Superior temporal gyrus (tissue), 1 donor: ENCODE measurements at regions not wholly inside any gene's neighbourhood (a gene's known extent, or its start where the extent isn't known, plus 50 kb on each side); places are given as distances from the start of the nearest gene placed in this dataset.

Experiments
- DNase-seq: peaks from one replicate; pipeline ENCODE4 v3.0.0-alpha.2; 2016; ENCODE audit errors: extremely low spot score

- no peak for DNase-seq
These were observed 108.6 kb upstream of the PRR20G start for GRCh38 chr3:127396473-127396872.

- no peak for DNase-seq
These were observed 108.0 kb upstream of the PRR20G start for GRCh38 chr3:127395663-127396355.

DNA sequence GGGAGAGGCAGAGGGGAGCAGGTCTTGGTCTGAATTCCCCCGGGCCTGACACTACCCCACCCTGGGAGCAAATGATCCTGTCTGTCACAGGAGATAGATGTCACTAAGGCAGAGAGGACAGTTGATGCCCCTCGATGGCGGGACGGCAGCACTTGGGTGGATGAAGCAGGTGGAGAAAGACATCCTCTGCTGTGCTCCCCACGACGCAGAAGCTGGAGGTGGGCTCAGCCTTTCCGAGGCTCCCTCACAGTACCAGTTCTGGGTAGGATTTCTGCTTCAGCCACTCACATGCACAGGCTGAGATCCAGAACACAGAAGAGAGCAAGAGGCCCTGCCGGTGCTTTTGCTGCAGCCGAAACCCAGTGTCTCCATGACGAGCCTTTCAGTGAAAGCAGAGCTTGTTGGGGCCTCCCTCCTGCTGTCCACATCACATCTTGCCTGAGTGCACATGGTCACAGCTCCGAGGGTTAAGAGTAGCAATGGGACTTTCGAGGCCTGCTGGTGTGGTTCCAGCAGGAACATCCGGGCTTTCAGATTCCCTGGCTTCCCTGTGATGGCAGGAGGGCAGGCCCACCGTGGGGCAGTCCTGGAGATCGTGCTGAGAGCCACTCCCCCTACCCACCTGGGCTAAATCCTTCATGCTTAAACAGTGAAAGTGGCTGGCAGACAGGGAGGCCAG lies 107.3 kb upstream of the PRR20G start:
- DNase-seq = no peak

DNA sequence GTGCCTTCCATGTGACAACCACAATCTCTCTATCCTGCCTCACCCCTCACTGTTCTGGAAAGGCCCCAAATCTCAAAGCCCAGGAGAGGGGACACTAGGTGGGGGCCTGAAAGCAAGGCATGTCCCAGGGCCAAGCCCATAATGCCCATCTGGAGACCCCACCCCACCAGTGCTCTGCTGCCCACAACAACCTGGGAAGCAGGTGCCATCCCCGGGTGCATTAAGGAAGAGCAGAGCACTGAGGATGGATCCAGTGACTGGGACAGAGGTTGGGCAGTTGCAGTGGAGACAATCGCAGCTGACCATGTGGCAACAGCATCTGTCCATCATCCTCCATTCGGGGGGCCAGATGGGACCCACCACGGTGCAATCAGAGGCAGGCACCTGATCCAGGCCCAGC lies 106.2 kb upstream of the PRR20G start:
- no peak for DNase-seq

- no peak for DNase-seq
These were observed 105.4 kb upstream of the PRR20G start for GRCh38 chr3:127393131-127393820.

- DNase-seq = no peak
These were observed 104.3 kb upstream of the PRR20G start for GRCh38 chr3:127392156-127392490.

DNA sequence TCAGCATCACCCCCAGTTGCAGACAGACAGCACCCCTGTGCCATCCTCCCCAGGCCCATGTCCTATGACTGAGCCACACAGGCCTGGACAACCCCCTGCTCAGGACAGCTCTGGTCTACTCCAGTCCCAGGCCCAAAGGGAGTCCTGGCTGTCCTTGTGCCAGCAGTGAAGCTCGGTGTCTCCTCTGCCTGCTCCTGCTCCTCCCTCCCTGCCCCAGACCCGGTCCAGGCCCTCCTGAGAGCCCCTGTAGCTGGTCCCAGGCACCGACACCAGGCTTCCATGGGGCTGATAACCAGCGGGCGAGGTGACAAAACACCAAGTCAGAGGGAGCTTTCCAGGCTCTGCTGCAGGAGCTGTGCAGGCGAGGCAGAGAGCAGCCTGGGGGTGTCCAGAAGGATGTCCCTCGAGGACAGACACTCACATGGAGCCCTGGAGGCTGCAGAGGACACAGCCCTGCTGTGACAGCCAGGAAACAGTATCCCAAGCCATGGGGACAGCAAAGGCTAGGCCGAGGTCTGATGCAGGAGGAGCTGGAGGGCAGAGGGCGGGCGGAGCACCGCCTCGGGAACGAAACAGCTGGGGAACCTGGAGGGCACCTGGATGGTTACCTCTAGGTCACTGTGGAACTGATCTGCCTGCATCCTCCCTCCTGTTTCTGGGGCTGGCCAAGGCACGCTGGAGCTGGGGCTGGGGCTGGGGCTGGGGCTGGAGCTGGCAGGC lies 103.8 kb upstream of the PRR20G start:
- no peak for DNase-seq

DNA sequence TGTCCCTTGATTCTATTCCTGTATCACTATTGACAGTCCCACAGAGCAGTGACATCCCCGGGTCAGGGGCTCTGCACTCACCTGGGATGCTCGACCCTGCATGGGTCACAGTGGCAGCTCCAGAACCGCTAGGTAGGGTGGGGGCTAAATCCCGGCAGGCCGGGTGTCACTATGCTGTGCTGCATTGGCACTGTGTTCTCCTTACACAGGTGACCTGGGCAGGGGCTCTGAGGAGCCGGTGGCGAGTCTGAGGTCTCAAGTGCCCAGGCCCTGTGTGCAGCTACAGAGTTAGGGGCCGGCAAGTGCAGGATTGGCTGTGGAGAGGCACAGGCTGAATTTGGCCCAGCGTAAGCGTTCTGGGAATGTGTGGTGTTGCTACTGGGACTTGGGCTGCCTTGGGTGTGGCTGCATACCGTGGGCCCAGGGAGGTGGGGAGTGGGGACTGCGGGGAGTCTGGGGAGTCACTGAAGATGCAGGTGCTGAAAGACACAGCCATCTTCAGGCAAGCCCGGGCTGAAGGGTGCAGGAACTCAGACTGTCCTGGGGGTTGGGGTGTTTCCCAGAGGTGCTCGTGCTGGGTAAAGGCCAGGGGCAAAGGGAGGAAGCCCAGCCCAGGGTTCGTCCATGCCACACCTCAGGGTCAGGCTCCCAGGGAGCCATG lies 102.6 kb upstream of the PRR20G start:
- no peak for DNase-seq

DNA sequence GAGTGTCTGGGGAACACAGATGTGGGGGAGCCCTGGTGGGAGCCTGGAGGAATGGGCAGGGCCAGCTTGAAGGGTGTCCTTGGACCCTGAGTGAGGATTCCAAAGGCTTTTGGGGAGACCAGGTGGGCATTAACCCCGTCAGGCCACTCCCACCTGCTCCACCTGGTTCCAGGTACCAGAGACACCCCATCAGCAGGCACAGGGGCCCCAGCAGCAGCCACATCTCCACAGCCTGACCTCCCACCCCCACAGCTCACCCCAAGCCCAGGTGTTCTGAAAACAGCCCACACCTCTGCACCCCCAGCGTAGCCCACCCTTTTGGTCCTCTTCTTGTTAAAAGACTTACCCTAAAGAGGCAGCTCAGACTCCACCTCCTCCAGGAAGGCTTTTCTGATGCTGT lies 102.1 kb upstream of the PRR20G start:
- DNase-seq = no peak

DNA sequence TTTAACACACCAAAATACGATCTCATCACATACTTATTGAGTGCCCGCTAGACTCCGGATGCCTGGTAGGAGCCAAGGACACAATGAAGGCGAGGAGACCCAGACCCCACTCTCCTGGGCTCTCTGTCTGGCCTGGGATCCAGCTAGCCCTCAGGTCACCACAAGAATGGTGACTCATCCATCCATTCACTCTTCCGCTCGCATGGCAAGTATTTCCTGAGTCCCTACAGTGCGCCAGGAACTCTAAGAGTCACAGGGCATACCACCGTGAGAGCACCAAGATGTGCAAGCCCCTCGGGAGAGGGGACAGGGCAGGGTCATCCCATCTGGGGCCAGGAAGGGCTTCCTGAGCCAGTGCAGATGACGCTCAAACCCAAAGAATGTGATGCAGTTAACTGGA lies 101.6 kb upstream of the PRR20G start:
- no peak for DNase-seq

GRCh38 chr3:127388427-127388826 lies 100.6 kb upstream of the PRR20G start:
- no peak for DNase-seq

- DNase-seq = no peak
These were observed 99.8 kb upstream of the PRR20G start for GRCh38 chr3:127387556-127388153.

DNA sequence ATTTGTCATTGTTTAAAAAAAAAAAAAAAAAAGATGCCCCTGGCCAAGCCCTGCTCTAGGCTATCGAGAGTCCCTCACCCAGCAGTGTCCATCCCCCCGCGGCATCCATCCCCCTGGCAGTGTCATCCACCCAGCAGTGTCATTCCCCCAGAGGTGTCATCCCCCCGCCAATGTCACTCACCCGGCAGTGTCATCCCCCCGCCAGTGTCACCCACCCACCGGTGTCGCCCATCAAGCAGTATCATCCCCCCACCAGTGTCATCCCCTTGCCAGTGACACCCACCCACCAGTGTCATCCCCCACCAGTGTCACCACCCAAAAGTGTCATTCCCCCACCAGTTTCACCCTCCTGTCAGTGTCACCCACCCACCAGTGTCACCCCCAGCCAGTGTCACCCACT lies 99.3 kb upstream of the PRR20G start:
- DNase-seq = no peak

DNA sequence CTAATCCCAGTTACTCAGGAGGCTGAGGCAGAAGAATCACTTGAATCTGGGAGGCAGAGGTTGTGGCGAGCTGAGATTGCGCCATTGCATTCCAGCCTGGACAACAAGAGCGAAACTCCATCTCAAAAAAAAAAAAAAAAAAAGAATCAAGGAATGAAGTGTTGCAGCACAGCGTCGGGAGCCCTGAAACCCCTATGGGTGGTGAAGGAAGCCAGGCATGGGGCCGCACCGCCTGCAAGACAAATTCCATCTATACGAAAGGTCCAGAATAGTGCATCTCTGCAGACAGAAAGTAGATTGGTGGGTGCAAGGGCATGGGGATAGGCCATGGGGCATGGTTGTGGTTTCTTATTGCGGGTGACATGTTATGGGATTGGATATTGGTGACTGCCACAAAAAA lies 98.6 kb upstream of the PRR20G start:
- no peak for DNase-seq

DNA sequence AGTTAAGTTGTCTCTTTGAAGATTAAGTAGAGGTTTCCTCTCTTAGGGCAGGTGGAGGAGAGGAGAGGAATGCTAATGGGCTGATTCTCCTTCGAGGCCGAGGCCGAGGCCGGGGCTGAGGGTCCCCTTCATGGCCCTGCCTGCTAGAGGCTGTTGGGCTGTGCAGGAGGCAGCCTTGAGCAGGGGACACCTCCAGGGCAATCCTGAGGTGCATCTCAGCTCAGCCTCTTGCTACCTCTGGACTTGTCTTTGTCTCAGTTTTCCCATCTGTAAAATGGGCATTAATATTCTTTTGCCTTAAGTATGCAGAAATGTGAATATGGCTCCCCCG lies 97.7 kb upstream of the PRR20G start:
- no peak for DNase-seq

- DNase-seq = no peak
These were observed 97.1 kb upstream of the PRR20G start for GRCh38 chr3:127384717-127385539.

DNA sequence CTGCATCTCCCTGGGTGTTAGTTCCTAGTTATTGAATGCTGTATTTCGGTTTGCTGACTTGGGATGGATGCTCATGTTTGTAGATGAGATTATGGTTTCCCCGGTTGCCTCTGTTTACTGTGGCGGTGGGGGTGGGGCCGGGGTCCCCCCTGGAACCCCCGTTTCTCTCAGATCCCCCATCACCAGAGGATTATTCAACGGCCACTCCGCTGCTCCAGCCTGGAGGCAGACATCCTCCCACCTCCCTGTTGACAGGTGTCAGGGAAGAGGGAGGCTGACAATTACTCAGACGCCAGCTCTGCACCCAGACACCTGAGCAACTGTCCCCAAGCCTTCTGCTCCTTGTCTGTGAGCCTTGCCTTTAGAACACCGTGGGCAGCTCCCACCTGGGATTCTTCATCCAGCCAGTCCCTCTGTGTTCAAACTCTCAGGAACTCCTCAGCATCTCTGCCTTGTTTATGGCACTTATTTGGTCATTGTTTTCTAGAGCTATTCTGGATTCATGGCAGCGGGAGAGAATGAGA lies 95.9 kb upstream of the PRR20G start:
- no peak for DNase-seq

DNA sequence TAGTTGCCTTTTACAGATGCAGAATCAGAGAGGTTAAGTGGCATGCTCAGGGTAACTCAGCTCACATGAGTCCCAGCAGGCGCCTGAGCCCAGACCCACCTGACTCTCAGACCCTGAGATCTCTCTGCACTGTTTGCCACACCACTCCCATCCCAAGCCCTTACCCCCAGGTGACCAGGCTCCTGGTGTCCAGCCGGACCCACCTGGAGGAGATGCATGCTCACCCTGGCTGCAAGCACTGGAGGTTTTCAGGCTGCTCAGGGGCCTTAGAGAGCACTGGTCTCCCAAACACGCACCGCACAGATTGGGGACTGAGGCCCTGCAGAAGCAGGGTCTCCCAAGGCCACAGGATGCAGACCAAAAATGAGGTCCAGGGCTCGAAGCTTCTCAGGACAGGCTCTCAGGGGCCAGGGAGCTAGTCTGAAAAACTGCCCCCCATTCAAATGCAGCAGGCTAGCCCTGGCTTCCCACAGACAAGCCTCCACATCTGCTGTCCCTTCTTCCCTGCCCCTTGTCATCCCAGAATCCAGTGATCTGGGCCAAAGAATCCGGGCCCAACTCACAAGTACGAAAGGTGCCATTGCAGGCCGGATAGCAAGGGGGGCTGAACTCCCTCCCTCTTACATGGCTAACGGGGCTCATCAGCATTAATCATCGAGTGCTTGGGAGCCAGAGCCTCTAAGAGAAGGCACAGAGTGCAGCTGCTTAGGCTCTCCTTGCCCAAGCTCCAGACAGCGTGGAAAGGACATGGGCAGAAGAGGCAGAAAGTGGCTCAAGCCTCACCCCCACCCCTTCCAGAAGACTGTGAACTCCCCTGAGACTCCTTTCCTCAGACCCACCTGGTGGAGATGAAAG lies 90.2 kb upstream of the PRR20G start:
- DNase-seq = no peak

DNA sequence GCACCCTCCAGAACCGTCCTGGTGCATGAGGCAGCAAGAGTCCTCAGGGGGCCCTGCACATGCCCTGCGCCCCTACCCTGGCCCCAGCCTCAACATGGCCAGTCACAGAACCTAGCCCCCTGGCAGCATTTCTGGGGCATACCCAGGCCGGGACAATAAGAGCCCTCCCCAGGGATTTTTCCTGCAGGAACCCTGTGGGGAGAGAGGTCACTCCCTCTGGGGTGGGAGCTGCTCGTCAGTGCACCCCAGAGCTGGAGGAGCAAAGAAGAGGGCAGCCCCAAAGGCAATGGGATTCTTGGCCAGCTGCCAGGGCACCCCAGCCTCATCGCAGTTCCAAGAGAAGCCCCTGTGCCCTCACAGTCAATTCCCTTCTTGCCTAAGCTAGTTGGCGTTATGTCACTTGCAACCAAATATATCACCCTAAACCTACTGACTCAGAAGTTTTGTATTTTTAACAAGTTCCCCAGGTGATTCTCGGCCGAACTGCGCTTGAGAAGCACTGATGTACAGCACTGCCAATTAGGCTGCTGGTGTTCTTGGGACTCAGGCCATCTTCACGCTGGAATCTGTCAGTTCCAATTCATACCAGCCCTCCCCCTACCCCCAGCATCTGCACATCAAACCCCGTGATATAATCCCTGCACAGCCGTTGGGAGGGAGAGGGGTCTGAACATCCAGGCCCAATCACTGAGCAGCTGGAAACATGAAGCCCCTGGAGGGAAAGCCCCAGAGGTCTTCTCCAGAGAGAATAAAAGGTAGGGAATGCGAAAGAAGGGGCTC lies 87.5 kb upstream of the PRR20G start:
- DNase-seq = no peak
